ENCODE measurements at regions not wholly inside any gene's neighbourhood (a gene's known extent, or its start where the extent isn't known, plus 50 kb on each side); places are given as distances from the start of the nearest gene placed in this dataset.

- Histone ChIP-seq H3K4me1 (ENCODE audit: control insufficient read depth, insufficient read depth, low read length, unreplicated experiment) (no peaks in the 10 kb centered on the region), H3K4me3 (ENCODE audit: low read depth, low read length) (no peak overlapping the region), H2AFZ (ENCODE audit: low read length, unreplicated experiment) (no peak overlapping the region), H3K36me3 (ENCODE audit: insufficient read depth, low read length) (no peaks in the 10 kb centered on the region), H3K27me3 (ENCODE audit: insufficient read depth, low read length) (no peaks in the 10 kb centered on the region; the same call in 1 of the 2 replicates), H3K79me2 (ENCODE audit: control insufficient read depth, insufficient read depth, low read length, unreplicated experiment) (no peaks in the 10 kb centered on the region), H3K27ac (ENCODE audit: low read depth, low read length) (no peak overlapping the region)
Measured at GRCh38 chr1:90809093-90809492, 92.0 kb upstream of the BARHL2 start.

GRCh38 chr1:90807329-90807728, 90.2 kb upstream of the BARHL2 start:
- no peak overlapping the region for H2AFZ ChIP-seq (ENCODE audit: low read length, unreplicated experiment)
- no peak overlapping the region for H3K27ac ChIP-seq (ENCODE audit: low read depth, low read length)
- H3K36me3 ChIP-seq (ENCODE audit: insufficient read depth, low read length): no peaks in the 10 kb centered on the region
- H3K4me1 ChIP-seq (ENCODE audit: control insufficient read depth, insufficient read depth, low read length, unreplicated experiment): no peaks in the 10 kb centered on the region
- no peaks in the 10 kb centered on the region for H3K27me3 ChIP-seq (ENCODE audit: insufficient read depth, low read length)
- no peak overlapping the region for H3K4me3 ChIP-seq (ENCODE audit: low read depth, low read length)
- H3K79me2 ChIP-seq (ENCODE audit: control insufficient read depth, insufficient read depth, low read length, unreplicated experiment): no peaks in the 10 kb centered on the region

- H2AFZ ChIP-seq (ENCODE audit: low read length, unreplicated experiment): no peak overlapping the region
- H3K4me1 ChIP-seq (ENCODE audit: control insufficient read depth, insufficient read depth, low read length, unreplicated experiment): no peaks in the 10 kb centered on the region
- H3K27me3 ChIP-seq (ENCODE audit: insufficient read depth, low read length): peaks cover 34% of the 10 kb centered on the region
- no peaks in the 10 kb centered on the region for H3K36me3 ChIP-seq (ENCODE audit: insufficient read depth, low read length)
- H3K27ac ChIP-seq (ENCODE audit: low read depth, low read length): no peak overlapping the region
- no peak overlapping the region for H3K4me3 ChIP-seq (ENCODE audit: low read depth, low read length)
- H3K79me2 ChIP-seq (ENCODE audit: control insufficient read depth, insufficient read depth, low read length, unreplicated experiment): no peaks in the 10 kb centered on the region
Measured at GRCh38 chr1:90802622-90803021, 85.5 kb upstream of the BARHL2 start.

- H3K4me3 ChIP-seq (ENCODE audit: low read depth, low read length): no peak overlapping the region
- H2AFZ ChIP-seq (ENCODE audit: low read length, unreplicated experiment): no peak overlapping the region
- H3K36me3 ChIP-seq (ENCODE audit: insufficient read depth, low read length): no peaks in the 10 kb centered on the region
- no peaks in the 10 kb centered on the region for H3K79me2 ChIP-seq (ENCODE audit: control insufficient read depth, insufficient read depth, low read length, unreplicated experiment)
- peaks cover 50% of the 10 kb centered on the region for H3K27me3 ChIP-seq (ENCODE audit: insufficient read depth, low read length)
- no peak overlapping the region for H3K27ac ChIP-seq (ENCODE audit: low read depth, low read length)
- H3K4me1 ChIP-seq (ENCODE audit: control insufficient read depth, insufficient read depth, low read length, unreplicated experiment): no peaks in the 10 kb centered on the region
Measured at GRCh38 chr1:90800012-90800717, 83.1 kb upstream of the BARHL2 start.

- Histone ChIP-seq H2AFZ (ENCODE audit: low read length, unreplicated experiment) (no peak overlapping the region), H3K79me2 (ENCODE audit: control insufficient read depth, insufficient read depth, low read length, unreplicated experiment) (no peaks in the 10 kb centered on the region), H3K27me3 (ENCODE audit: insufficient read depth, low read length) (peaks cover 59% of the 10 kb centered on the region), H3K27ac (ENCODE audit: low read depth, low read length) (no peak overlapping the region), H3K36me3 (ENCODE audit: insufficient read depth, low read length) (no peaks in the 10 kb centered on the region), H3K4me3 (ENCODE audit: low read depth, low read length) (no peak overlapping the region), H3K4me1 (ENCODE audit: control insufficient read depth, insufficient read depth, low read length, unreplicated experiment) (no peaks in the 10 kb centered on the region)
Measured at GRCh38 chr1:90799326-90799725, 82.2 kb upstream of the BARHL2 start.

GRCh38 chr1:90798883-90799282, 81.8 kb upstream of the BARHL2 start:
- no peaks in the 10 kb centered on the region for H3K36me3 ChIP-seq (ENCODE audit: insufficient read depth, low read length)
- no peaks in the 10 kb centered on the region for H3K4me1 ChIP-seq (ENCODE audit: control insufficient read depth, insufficient read depth, low read length, unreplicated experiment)
- peaks cover 63% of the 10 kb centered on the region for H3K27me3 ChIP-seq (ENCODE audit: insufficient read depth, low read length)
- H2AFZ ChIP-seq (ENCODE audit: low read length, unreplicated experiment): no peak overlapping the region
- no peak overlapping the region for H3K4me3 ChIP-seq (ENCODE audit: low read depth, low read length)
- no peaks in the 10 kb centered on the region for H3K79me2 ChIP-seq (ENCODE audit: control insufficient read depth, insufficient read depth, low read length, unreplicated experiment)
- no peak overlapping the region for H3K27ac ChIP-seq (ENCODE audit: low read depth, low read length)

- Histone ChIP-seq H3K4me1 (ENCODE audit: control insufficient read depth, insufficient read depth, low read length, unreplicated experiment) (no peaks in the 10 kb centered on the region), H3K4me3 (ENCODE audit: low read depth, low read length) (no peak overlapping the region), H3K27me3 (ENCODE audit: insufficient read depth, low read length) (peaks cover 64% of the 10 kb centered on the region), H2AFZ (ENCODE audit: low read length, unreplicated experiment) (no peak overlapping the region), H3K36me3 (ENCODE audit: insufficient read depth, low read length) (no peaks in the 10 kb centered on the region), H3K79me2 (ENCODE audit: control insufficient read depth, insufficient read depth, low read length, unreplicated experiment) (no peaks in the 10 kb centered on the region), H3K27ac (ENCODE audit: low read depth, low read length) (no peak overlapping the region)
Measured at GRCh38 chr1:90798344-90798743, 81.2 kb upstream of the BARHL2 start.

- Histone ChIP-seq H3K4me1 (ENCODE audit: control insufficient read depth, insufficient read depth, low read length, unreplicated experiment) (no peaks in the 10 kb centered on the region), H3K36me3 (ENCODE audit: insufficient read depth, low read length) (no peaks in the 10 kb centered on the region), H3K79me2 (ENCODE audit: control insufficient read depth, insufficient read depth, low read length, unreplicated experiment) (no peaks in the 10 kb centered on the region), H3K27ac (ENCODE audit: low read depth, low read length) (no peak overlapping the region), H3K4me3 (ENCODE audit: low read depth, low read length) (no peak overlapping the region), H2AFZ (ENCODE audit: low read length, unreplicated experiment) (no peak overlapping the region), H3K27me3 (ENCODE audit: insufficient read depth, low read length) (peaks cover 58% of the 10 kb centered on the region)
Measured at GRCh38 chr1:90795431-90795830, 78.3 kb upstream of the BARHL2 start.

- no peak overlapping the region for H3K27ac ChIP-seq (ENCODE audit: low read depth, low read length)
- peaks cover 21% of the 10 kb centered on the region for H3K27me3 ChIP-seq (ENCODE audit: insufficient read depth, low read length)
- no peak overlapping the region for H2AFZ ChIP-seq (ENCODE audit: low read length, unreplicated experiment)
- no peak overlapping the region for H3K4me3 ChIP-seq (ENCODE audit: low read depth, low read length)
- no peaks in the 10 kb centered on the region for H3K79me2 ChIP-seq (ENCODE audit: control insufficient read depth, insufficient read depth, low read length, unreplicated experiment)
- no peaks in the 10 kb centered on the region for H3K36me3 ChIP-seq (ENCODE audit: insufficient read depth, low read length)
- no peaks in the 10 kb centered on the region for H3K4me1 ChIP-seq (ENCODE audit: control insufficient read depth, insufficient read depth, low read length, unreplicated experiment)
Measured at GRCh38 chr1:90786709-90787108, 69.6 kb upstream of the BARHL2 start.

GRCh38 chr1:90784186-90784847, 67.2 kb upstream of the BARHL2 start:
- no peaks in the 10 kb centered on the region for H3K36me3 ChIP-seq (ENCODE audit: insufficient read depth, low read length)

GRCh38 chr1:90783181-90783580, 66.1 kb upstream of the BARHL2 start:
- Histone ChIP-seq H3K36me3 (ENCODE audit: insufficient read depth, low read length) (no peaks in the 10 kb centered on the region), H3K4me1 (ENCODE audit: control insufficient read depth, insufficient read depth, low read length, unreplicated experiment) (no peaks in the 10 kb centered on the region), H3K27ac (ENCODE audit: low read depth, low read length) (no peak overlapping the region), H2AFZ (ENCODE audit: low read length, unreplicated experiment) (no peak overlapping the region), H3K27me3 (ENCODE audit: insufficient read depth, low read length) (peaks cover 27% of the 10 kb centered on the region), H3K4me3 (ENCODE audit: low read depth, low read length) (no peak overlapping the region), H3K79me2 (ENCODE audit: control insufficient read depth, insufficient read depth, low read length, unreplicated experiment) (no peaks in the 10 kb centered on the region)

More at GRCh38 chr1:90784186-90784847, 67.2 kb upstream of the BARHL2 start:
- Histone ChIP-seq H3K79me2 (ENCODE audit: control insufficient read depth, insufficient read depth, low read length, unreplicated experiment) (no peaks in the 10 kb centered on the region), H2AFZ (ENCODE audit: low read length, unreplicated experiment) (no peak overlapping the region), H3K27ac (ENCODE audit: low read depth, low read length) (no peak overlapping the region), H3K27me3 (ENCODE audit: insufficient read depth, low read length) (peaks cover 23% of the 10 kb centered on the region), H3K4me1 (ENCODE audit: control insufficient read depth, insufficient read depth, low read length, unreplicated experiment) (no peaks in the 10 kb centered on the region), H3K4me3 (ENCODE audit: low read depth, low read length) (no peak overlapping the region)

All from ACC112 (cell line).